ENCODE measurements at regions not wholly inside any gene's neighbourhood (a gene's known extent, or its start where the extent isn't known, plus 50 kb on each side); places are given as distances from the start of the nearest gene placed in this dataset.

DNA sequence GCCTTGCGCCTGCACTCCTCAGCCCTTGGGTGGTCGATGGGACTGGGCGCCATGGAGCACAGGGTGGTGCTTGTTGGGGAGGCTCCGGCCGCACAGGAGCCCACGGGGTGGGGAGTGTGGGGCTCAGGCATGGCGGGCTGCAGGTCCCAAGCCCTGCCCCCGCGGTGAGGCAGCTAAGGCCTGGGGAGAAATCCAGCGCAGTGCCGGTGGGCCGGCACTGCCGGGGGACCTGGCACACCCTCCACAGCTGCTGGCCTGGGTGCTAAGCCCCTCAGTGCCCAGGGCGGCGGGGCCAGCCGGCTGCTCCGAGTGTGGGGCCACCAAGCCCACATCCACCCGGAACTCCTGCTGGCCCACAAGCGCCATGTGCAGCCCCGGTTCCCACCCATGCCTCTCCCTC is 358.8 kb upstream of the RIOK2 start:
- no peak for ATAC-seq

DNA sequence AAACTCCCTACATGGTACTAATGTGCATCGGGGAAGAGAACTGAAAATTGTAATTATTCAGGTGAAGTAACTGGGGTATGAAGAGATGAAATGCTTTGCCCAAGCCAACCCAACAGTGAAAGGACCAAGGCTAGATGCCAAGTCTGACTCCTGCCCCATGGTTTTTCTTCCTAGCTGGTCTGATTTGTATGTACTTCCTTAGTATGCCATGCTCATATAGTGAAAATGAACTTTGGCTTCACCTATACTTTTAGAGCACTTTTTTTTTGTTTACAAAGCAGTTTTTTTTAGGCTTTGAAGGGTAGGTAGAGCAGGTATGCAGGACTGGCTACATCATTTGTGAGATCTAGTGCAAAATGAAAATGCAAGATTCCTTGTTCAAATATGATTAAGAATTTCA is 359.4 kb upstream of the RIOK2 start:
- TF ChIP-seq OSR1 (CRISPR knock-in tag; IDR thresholded peaks at IDR 0.05) (no peak), CSDC2 (CRISPR knock-in tag; IDR thresholded peaks at IDR 0.05) (no peak), ZNF70 (CRISPR knock-in tag; IDR thresholded peaks at IDR 0.05) (no peak), TCF4 (CRISPR knock-in tag; IDR thresholded peaks at IDR 0.05; ENCODE audit: borderline replicate concordance) (no peak), PPARA (CRISPR knock-in tag; IDR thresholded peaks at IDR 0.05; ENCODE audit: borderline replicate concordance) (no peak), CREB5 (CRISPR knock-in tag; IDR thresholded peaks at IDR 0.05; ENCODE audit: low read depth) (no peak), BACH2 (CRISPR knock-in tag; IDR thresholded peaks at IDR 0.05; ENCODE audit: borderline replicate concordance) (no peak), ZFP3 (CRISPR knock-in tag; IDR thresholded peaks at IDR 0.05) (no peak), SNAI2 (CRISPR knock-in tag; IDR thresholded peaks at IDR 0.05) (no peak), ISL1 (CRISPR knock-in tag; IDR thresholded peaks at IDR 0.05) (no peak), ZFP30 (CRISPR knock-in tag; IDR thresholded peaks at IDR 0.05) (no peak), RARB (CRISPR knock-in tag; IDR thresholded peaks at IDR 0.05) (no peak), GLIS3 (CRISPR knock-in tag; IDR thresholded peaks at IDR 0.05) (no peak), ZNF8 (CRISPR knock-in tag; IDR thresholded peaks at IDR 0.05) (no peak), PATZ1 (CRISPR knock-in tag; IDR thresholded peaks at IDR 0.05; ENCODE audit: borderline replicate concordance) (no peak), ESRRG (CRISPR knock-in tag; IDR thresholded peaks at IDR 0.05) (no peak), TOX (CRISPR knock-in tag; IDR thresholded peaks at IDR 0.05; ENCODE audit: borderline replicate concordance) (no peak), ZNF565 (CRISPR knock-in tag; conservative IDR thresholded peaks at IDR 0.05; ENCODE audit: low read depth) (no peak)
- TF ChIP-seq, protein P1, sequence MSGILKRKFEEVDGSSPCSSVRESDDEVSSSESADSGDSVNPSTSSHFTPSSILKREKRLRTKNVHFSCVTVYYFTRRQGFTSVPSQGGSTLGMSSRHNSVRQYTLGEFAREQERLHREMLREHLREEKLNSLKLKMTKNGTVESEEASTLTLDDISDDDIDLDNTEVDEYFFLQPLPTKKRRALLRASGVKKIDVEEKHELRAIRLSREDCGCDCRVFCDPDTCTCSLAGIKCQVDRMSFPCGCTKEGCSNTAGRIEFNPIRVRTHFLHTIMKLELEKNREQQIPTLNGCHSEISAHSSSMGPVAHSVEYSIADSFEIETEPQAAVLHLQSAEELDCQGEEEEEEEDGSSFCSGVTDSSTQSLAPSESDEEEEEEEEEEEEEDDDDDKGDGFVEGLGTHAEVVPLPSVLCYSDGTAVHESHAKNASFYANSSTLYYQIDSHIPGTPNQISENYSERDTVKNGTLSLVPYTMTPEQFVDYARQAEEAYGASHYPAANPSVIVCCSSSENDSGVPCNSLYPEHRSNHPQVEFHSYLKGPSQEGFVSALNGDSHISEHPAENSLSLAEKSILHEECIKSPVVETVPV (CRISPR knock-in tag; IDR thresholded peaks at IDR 0.05), result no peak
- TF ChIP-seq, protein P2, sequence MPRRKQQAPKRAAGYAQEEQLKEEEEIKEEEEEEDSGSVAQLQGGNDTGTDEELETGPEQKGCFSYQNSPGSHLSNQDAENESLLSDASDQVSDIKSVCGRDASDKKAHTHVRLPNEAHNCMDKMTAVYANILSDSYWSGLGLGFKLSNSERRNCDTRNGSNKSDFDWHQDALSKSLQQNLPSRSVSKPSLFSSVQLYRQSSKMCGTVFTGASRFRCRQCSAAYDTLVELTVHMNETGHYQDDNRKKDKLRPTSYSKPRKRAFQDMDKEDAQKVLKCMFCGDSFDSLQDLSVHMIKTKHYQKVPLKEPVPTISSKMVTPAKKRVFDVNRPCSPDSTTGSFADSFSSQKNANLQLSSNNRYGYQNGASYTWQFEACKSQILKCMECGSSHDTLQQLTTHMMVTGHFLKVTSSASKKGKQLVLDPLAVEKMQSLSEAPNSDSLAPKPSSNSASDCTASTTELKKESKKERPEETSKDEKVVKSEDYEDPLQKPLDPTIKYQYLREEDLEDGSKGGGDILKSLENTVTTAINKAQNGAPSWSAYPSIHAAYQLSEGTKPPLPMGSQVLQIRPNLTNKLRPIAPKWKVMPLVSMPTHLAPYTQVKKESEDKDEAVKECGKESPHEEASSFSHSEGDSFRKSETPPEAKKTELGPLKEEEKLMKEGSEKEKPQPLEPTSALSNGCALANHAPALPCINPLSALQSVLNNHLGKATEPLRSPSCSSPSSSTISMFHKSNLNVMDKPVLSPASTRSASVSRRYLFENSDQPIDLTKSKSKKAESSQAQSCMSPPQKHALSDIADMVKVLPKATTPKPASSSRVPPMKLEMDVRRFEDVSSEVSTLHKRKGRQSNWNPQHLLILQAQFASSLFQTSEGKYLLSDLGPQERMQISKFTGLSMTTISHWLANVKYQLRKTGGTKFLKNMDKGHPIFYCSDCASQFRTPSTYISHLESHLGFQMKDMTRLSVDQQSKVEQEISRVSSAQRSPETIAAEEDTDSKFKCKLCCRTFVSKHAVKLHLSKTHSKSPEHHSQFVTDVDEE (CRISPR knock-in tag; IDR thresholded peaks at IDR 0.05), result no peak
- no peak for ATAC-seq

More for the DNA sequence above, 358.8 kb upstream of the RIOK2 start:
- TF ChIP-seq ZFP3 (CRISPR knock-in tag; IDR thresholded peaks at IDR 0.05) (no peak), ISL1 (CRISPR knock-in tag; IDR thresholded peaks at IDR 0.05) (no peak), ARNTL (CRISPR knock-in tag; IDR thresholded peaks at IDR 0.05; ENCODE audit: borderline replicate concordance, low read depth) (no peak), BACH2 (CRISPR knock-in tag; IDR thresholded peaks at IDR 0.05; ENCODE audit: borderline replicate concordance) (no peak), CREB5 (CRISPR knock-in tag; IDR thresholded peaks at IDR 0.05; ENCODE audit: low read depth) (no peak), ZNF565 (CRISPR knock-in tag; conservative IDR thresholded peaks at IDR 0.05; ENCODE audit: low read depth) (no peak), ZNF8 (CRISPR knock-in tag; IDR thresholded peaks at IDR 0.05) (no peak)

GRCh38 chr5:97543166-97543565 is 360.1 kb upstream of the RIOK2 start:
- ATAC-seq, result no peak
- no peak for TF ChIP-seq SNAI2 (CRISPR knock-in tag; IDR thresholded peaks at IDR 0.05)
- TF ChIP-seq CREB5 (CRISPR knock-in tag; IDR thresholded peaks at IDR 0.05; ENCODE audit: low read depth), result no peak
- no peak for TF ChIP-seq BACH2 (CRISPR knock-in tag; IDR thresholded peaks at IDR 0.05; ENCODE audit: borderline replicate concordance)
- no peak for TF ChIP-seq POU6F1 (CRISPR knock-in tag; IDR thresholded peaks at IDR 0.05; ENCODE audit: borderline replicate concordance, low read depth)
- no peak for TF ChIP-seq PATZ1 (CRISPR knock-in tag; IDR thresholded peaks at IDR 0.05; ENCODE audit: borderline replicate concordance)
- TF ChIP-seq, protein P1 (CRISPR knock-in tag; IDR thresholded peaks at IDR 0.05), result no peak
- TF ChIP-seq RARB (CRISPR knock-in tag; IDR thresholded peaks at IDR 0.05), result no peak
- no peak for TF ChIP-seq OSR1 (CRISPR knock-in tag; IDR thresholded peaks at IDR 0.05)
- no peak for TF ChIP-seq ESRRG (CRISPR knock-in tag; IDR thresholded peaks at IDR 0.05)
